ENCODE measurements at regions not wholly inside any gene's neighbourhood (a gene's known extent, or its start where the extent isn't known, plus 50 kb on each side); places are given as distances from the start of the nearest gene placed in this dataset.
A peak's percentile ranks its signal among the peaks of the same experiment; 100 is the strongest.

GRCh38 chr2:42924418-42924886, 132.1 kb upstream of the HAAO start:
- H3K79me2 ChIP-seq (ENCODE audit: control insufficient read depth, insufficient read depth, low read length) = no peaks in the 10 kb centered on the region
- no peaks in the 10 kb centered on the region for H4K20me1 ChIP-seq (ENCODE audit: control insufficient read depth, extremely low read depth, insufficient read depth, low read length)
- H3K27me3 ChIP-seq (ENCODE audit: control insufficient read depth, insufficient read depth, low read length) = no peaks in the 10 kb centered on the region
- no peaks in the 10 kb centered on the region for H3K36me3 ChIP-seq (ENCODE audit: control insufficient read depth, insufficient read depth, low read length)
- peaks cover 53% of the 10 kb centered on the region for H3K4me1 ChIP-seq (ENCODE audit: control insufficient read depth, extremely low read depth, insufficient read depth, low read length)
- peak overlapping the region; percentile 34 for H3K4me2 ChIP-seq (ENCODE audit: extremely low read depth, insufficient read depth, low read length)
- TF ChIP-seq CTCF (conservative IDR thresholded peaks at IDR 0.05 in 1 of 2, IDR thresholded peaks at IDR 0.05 in 1 of 2; ENCODE audit: low read depth in 1 of 2, low read length in 2 of 2) (no peak), EZH2 (IDR thresholded peaks at IDR 0.05; ENCODE audit: low read length, missing control alignments) (no peak)
- H3K27ac ChIP-seq (ENCODE audit: insufficient read depth, low read length) = peak overlapping the region; percentile 88
- peak overlapping the region in 1 of 4 experiments; percentile 27 for H3K4me3 ChIP-seq (replicated peaks in 1 of 4; ENCODE audit: control extremely low read depth in 1 of 4, insufficient read depth in 1 of 4, low read depth in 3 of 4, low read length in 4 of 4)
- no peak for DNase-seq (ENCODE audit: low read depth in 2 of 2)
- H3K9ac ChIP-seq (ENCODE audit: insufficient read depth, low read length) = peak overlapping the region; percentile 47
- H3K9me3 ChIP-seq (ENCODE audit: control insufficient read depth, insufficient read depth, low read depth, low read length) = no peaks in the 10 kb centered on the region
- H2AFZ ChIP-seq (ENCODE audit: low read length) = peak overlapping the region; percentile 1

GRCh38 chr2:42923580-42924417, 131.4 kb upstream of the HAAO start:
- no peaks in the 10 kb centered on the region for H3K79me2 ChIP-seq (ENCODE audit: control insufficient read depth, insufficient read depth, low read length)
- H3K36me3 ChIP-seq (ENCODE audit: control insufficient read depth, insufficient read depth, low read length) = no peaks in the 10 kb centered on the region
- no peak overlapping the region for H2AFZ ChIP-seq (ENCODE audit: low read length)
- no peaks in the 10 kb centered on the region for H4K20me1 ChIP-seq (ENCODE audit: control insufficient read depth, extremely low read depth, insufficient read depth, low read length)
- no peaks in the 10 kb centered on the region for H3K9me3 ChIP-seq (ENCODE audit: control insufficient read depth, insufficient read depth, low read depth, low read length)
- peak overlapping the region; percentile 88 for H3K27ac ChIP-seq (ENCODE audit: insufficient read depth, low read length)
- peaks cover 46% of the 10 kb centered on the region for H3K4me1 ChIP-seq (ENCODE audit: control insufficient read depth, extremely low read depth, insufficient read depth, low read length)
- H3K9ac ChIP-seq (ENCODE audit: insufficient read depth, low read length) = peak overlapping the region; percentile 40
- peak in 1 of 2 donors; percentile 51 for DNase-seq (ENCODE audit: low read depth in 2 of 2)
- no peak overlapping the region for H3K4me2 ChIP-seq (ENCODE audit: extremely low read depth, insufficient read depth, low read length)
- TF ChIP-seq EZH2 (IDR thresholded peaks at IDR 0.05; ENCODE audit: low read length, missing control alignments) = no peak
- no peak for TF ChIP-seq CTCF (conservative IDR thresholded peaks at IDR 0.05 in 1 of 2, IDR thresholded peaks at IDR 0.05 in 1 of 2; ENCODE audit: low read depth in 1 of 2, low read length in 2 of 2)
- no peak overlapping the region for H3K4me3 ChIP-seq (replicated peaks in 1 of 4; ENCODE audit: control extremely low read depth in 1 of 4, insufficient read depth in 1 of 4, low read depth in 3 of 4, low read length in 4 of 4)
- H3K27me3 ChIP-seq (ENCODE audit: control insufficient read depth, insufficient read depth, low read length) = no peaks in the 10 kb centered on the region

GRCh38 chr2:42922790-42923579, 130.6 kb upstream of the HAAO start:
- peak overlapping the region; percentile 23 for H3K4me2 ChIP-seq (ENCODE audit: extremely low read depth, insufficient read depth, low read length)
- no peak overlapping the region for H3K4me3 ChIP-seq (replicated peaks in 1 of 4; ENCODE audit: control extremely low read depth in 1 of 4, insufficient read depth in 1 of 4, low read depth in 3 of 4, low read length in 4 of 4)
- H3K79me2 ChIP-seq (ENCODE audit: control insufficient read depth, insufficient read depth, low read length) = no peaks in the 10 kb centered on the region
- H3K4me1 ChIP-seq (ENCODE audit: control insufficient read depth, extremely low read depth, insufficient read depth, low read length) = peaks cover 46% of the 10 kb centered on the region
- peak overlapping the region; percentile 88 for H3K27ac ChIP-seq (ENCODE audit: insufficient read depth, low read length)
- H3K9ac ChIP-seq (ENCODE audit: insufficient read depth, low read length) = no peak overlapping the region
- no peaks in the 10 kb centered on the region for H3K36me3 ChIP-seq (ENCODE audit: control insufficient read depth, insufficient read depth, low read length)
- no peaks in the 10 kb centered on the region for H4K20me1 ChIP-seq (ENCODE audit: control insufficient read depth, extremely low read depth, insufficient read depth, low read length)
- TF ChIP-seq EZH2 (IDR thresholded peaks at IDR 0.05; ENCODE audit: low read length, missing control alignments) (no peak), CTCF (conservative IDR thresholded peaks at IDR 0.05 in 1 of 2, IDR thresholded peaks at IDR 0.05 in 1 of 2; ENCODE audit: low read depth in 1 of 2, low read length in 2 of 2) (no peak)
- no peaks in the 10 kb centered on the region for H3K27me3 ChIP-seq (ENCODE audit: control insufficient read depth, insufficient read depth, low read length)
- no peaks in the 10 kb centered on the region for H3K9me3 ChIP-seq (ENCODE audit: control insufficient read depth, insufficient read depth, low read depth, low read length)
- H2AFZ ChIP-seq (ENCODE audit: low read length) = no peak overlapping the region
- DNase-seq (ENCODE audit: low read depth in 2 of 2) = peak; percentile 78 to 94

All from fibroblast of lung (primary cell).